HG03432 (cell line): ENCODE measurements at regions not wholly inside any gene's neighbourhood (a gene's known extent, or its start where the extent isn't known, plus 50 kb on each side); places are given as distances from the start of the nearest gene placed in this dataset.

Experiments
- ATAC-seq: cut with Tn5 transposase; IDR thresholded peaks from one replicate; pipeline ENCODE4 v1.9.1; 2021; ENCODE audit warnings: mild to moderate bottlenecking, moderate library complexity; ENCODE audit not compliant: unreplicated experiment

DNA sequence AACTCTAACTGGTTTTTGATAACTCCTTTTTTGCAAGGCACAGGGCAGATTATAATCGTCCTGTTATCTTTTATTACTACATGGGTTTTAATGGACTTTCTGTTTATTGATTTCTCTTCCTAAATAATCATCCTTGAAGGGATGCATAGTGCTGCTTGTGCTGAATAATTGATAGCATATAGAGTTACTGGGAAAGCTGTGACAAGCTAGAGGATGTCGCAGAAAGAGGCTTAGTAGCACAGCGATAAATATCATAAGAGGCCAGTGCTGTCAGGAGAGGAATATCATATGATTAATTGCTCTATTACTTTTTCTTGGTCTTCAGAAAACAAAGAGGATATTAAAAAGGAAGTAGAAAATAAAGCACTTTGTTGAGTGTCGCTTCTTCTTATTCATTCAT lies 1007.1 kb upstream of the ACO1 start:
- ATAC-seq = no peak

- no peak for ATAC-seq
These were observed 995.8 kb upstream of the ACO1 start for GRCh38 chr9:31388660-31389059.

- peak; percentile 44 for ATAC-seq
These were observed 995.4 kb upstream of the ACO1 start for GRCh38 chr9:31389075-31389474.

DNA sequence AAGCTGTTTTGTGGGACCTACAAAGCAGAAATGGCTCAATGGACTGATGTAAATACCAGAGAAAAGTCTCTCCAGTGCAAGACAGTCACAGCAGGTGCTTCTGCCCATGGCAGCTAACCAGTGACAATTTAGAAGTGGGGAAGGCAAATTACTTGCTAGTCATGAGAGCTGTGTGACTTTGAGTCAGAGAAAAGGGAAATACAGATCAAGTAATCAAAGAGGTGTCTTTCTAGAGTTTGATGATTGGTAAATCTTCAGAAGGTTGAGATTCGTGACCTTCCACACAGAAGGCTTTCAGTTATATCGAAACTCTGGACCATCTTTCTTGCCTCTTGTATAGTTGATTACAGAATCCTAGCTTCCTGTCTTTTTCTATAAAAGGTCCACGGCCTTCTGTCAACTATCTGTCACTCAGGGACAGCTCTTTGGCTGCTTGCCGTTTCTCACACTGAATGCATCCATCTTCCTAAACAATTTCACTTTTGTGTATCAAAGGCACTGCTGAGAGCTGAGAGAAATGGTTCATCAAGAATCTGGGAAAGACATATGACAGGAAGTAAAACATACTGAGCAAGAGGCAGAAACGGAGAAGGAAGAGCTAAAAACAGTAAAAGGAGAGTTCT lies 993.9 kb upstream of the ACO1 start:
- ATAC-seq = peak; percentile 54

GRCh38 chr9:31393240-31393639 lies 991.2 kb upstream of the ACO1 start:
- ATAC-seq = no peak

- peak; percentile 60 for ATAC-seq
These were observed 990.4 kb upstream of the ACO1 start for GRCh38 chr9:31394015-31394473.

GRCh38 chr9:31412081-31412480 lies 972.4 kb upstream of the ACO1 start:
- no peak for ATAC-seq

GRCh38 chr9:31415164-31415563 lies 969.3 kb upstream of the ACO1 start:
- no peak for ATAC-seq

- no peak for ATAC-seq
These were observed 966.0 kb upstream of the ACO1 start for GRCh38 chr9:31418419-31418818.

DNA sequence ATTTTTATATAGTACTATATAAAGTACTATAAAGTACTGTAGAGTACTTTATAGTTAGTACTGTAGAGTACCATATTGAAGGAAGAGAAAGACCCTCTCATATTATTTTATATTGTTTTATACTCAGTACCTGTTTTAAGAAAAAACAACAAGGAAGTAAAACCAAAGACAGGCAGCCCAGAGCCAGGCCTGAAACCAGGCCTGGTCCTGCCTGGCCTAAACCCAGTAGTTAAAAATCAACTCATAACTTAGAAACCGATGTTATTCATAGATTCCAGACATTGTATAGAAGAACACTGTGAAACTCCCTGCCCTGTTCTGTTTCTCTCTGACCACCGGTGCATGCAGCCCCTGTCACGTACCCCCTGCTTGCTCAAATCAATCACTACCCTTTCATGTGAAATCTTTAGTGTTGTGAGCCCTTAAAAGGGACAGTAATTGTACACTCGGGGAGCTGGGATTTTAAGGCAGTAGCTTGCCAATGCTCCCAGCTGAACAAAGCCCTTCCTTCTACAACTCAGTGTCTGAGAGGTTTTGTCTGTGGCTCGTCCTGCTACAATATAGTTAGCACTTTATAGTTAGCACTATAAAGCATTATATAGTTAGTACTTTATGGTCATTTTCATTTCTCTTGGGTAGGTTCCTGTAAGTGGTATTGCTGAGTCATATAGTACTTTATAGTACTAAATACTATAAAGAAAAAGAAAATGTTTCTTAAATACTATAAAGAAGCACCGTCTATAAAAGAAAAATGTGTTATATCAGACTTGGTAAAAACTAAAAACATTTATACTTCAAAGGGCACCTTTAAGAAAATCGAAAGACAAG lies 940.6 kb upstream of the ACO1 start:
- ATAC-seq = peak; percentile 84

DNA sequence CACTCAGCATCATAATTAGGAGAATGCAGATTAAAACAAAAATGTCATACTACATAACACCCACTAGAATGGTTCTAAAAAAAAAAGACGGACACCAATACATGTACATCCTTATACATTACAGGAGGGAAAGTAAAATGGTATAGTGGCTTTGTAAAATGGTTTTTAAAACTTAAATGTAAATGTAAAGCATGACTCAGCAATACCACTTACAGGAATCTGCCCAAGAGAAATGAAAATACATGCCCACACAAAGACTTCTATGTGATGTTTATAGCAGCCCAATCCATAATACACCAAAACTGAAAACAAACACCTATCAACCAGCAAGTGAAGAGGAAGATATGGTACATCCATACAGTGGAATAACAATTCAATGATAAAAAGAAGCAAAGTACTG lies 939.1 kb upstream of the ACO1 start:
- no peak for ATAC-seq

- ATAC-seq = peak; percentile 59
These were observed 938.5 kb upstream of the ACO1 start for GRCh38 chr9:31445960-31446359.

GRCh38 chr9:31467075-31467474 lies 917.4 kb upstream of the ACO1 start:
- no peak for ATAC-seq

GRCh38 chr9:31470051-31470450 lies 914.4 kb upstream of the ACO1 start:
- no peak for ATAC-seq

GRCh38 chr9:31471010-31471409 lies 913.4 kb upstream of the ACO1 start:
- ATAC-seq = no peak

- no peak for ATAC-seq
These were observed 897.8 kb upstream of the ACO1 start for GRCh38 chr9:31486630-31487029.

DNA sequence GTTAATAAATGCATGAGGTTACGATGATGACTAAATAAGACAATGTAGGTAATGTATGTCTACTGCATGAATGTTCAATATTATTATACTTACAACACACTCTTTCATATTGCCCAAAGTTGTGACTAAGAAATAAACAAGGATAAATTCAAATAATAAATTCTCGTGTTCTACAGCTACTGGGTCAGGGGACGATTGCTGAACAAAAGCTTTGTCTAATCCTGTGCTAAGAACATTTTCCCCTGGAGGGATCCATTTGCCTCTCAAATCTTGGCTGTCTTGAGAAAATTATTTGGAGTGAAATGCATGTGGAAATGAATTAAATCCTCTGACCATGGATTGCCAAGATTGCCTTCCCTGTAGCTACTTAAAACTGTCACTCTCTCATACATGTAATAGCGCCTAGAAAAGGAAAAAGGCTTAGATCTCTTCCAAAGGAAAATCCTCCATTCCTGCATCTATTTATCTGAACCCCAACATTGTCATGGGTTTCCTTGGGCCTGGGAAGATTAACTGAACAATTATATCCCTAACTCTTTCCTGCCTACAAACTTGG lies 893.8 kb upstream of the ACO1 start:
- no peak for ATAC-seq

- ATAC-seq = no peak
These were observed 892.2 kb upstream of the ACO1 start for GRCh38 chr9:31492229-31492628.

DNA sequence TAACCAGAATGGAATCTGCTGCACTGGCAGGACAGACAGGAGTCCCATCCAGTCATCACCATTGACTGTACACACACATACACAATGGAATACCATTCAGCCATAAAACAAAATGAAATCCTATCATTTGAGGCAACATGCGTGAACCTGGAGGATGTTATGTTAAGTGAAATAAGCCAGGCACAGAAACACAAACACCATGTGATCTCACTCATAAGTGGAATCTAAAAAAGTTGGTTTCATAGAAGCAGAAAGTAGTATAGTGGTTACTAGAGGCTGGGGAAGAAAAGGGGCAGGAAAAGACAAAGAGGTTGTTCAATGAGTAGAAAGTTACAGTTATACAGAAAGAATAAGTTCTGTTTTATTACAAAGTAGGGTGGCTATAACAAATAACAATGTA lies 884.0 kb upstream of the ACO1 start:
- ATAC-seq = no peak

DNA sequence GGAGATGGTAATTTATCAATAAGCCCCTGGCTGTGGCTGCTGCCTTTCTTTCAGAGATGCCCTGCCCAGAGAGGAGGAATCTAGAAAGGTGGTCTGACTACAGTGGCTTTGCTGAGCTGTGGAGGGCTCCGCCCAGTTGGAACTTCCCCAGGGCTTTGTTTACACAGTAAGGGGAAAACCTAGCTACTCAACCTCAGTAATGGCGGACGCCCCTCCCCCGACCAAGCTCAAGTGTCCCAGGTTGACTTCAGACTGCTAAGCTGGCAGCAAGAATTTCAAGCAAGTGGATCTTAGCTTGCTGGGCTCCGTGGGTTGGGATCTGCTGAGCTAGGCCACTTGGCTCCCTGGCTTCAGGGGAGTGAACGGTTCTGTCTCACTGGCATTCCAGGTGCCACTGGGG lies 865.4 kb upstream of the ACO1 start:
- ATAC-seq = peak; percentile 85

DNA sequence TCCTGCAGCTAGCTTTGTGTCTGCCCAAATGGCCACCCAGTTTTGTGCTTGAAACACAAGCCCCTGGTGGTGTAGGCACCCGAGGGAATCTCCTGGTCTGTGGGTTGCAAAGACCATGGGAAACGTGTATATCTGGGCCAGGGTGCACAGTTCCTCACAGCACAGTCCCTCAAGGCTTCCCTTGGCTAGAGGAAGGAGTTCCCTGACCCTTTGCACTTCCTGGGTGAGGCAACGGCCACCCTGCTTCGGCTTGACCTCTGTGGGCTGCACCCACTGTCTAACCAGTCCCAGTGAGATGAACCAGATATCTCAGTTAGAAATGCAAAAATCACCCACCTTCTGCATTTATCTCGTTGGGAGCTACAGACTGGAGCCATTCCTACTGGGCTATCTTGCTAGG lies 865.0 kb upstream of the ACO1 start:
- ATAC-seq = peak; percentile 26

DNA sequence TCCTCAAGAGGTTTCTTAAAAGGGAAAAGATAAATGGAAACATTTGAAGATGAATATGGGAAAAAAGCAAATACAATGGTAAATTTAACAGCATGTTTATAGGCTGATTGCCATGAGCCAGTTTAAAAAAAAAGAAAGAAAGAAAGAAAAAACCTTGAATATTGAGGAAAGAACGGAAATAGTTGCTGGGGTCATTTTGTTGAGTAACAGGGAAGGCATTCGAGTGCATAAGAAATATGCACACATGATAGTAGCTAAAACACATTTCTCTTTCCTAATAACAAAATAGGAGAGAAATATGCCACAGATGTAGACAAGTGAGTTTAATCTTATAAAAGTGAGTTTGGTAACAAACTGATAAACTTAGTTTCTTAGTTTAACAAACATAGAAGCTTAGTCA lies 864.6 kb upstream of the ACO1 start:
- no peak for ATAC-seq
